Fibroblast of lung (primary cell): ENCODE measurements at regions not wholly inside any gene's neighbourhood (a gene's known extent, or its start where the extent isn't known, plus 50 kb on each side); places are given as distances from the start of the nearest gene placed in this dataset.

Experiments used
- DNase-seq, 2 donors: peaks; one replicate each; pipeline versions ENCODE4 v3.0.0 to v3.0.0-alpha.2; 2010; ENCODE audit warnings: low read depth in 2 of 2
- H2AFZ ChIP-seq: 2 replicates; pipeline ENCODE4 v1.5.1; 2012; ENCODE audit warnings: low read length, control low read depth, inconsistent platforms
- H3K27ac ChIP-seq: 2 replicates; pipeline ENCODE4 v1.5.1; 2011; ENCODE audit warnings: low read length, control low read depth; ENCODE audit not compliant: insufficient read depth
- H3K27me3 ChIP-seq: 2 replicates; pipeline ENCODE4 v1.5.1; 2011; ENCODE audit warnings: mild to moderate bottlenecking, low read length; ENCODE audit not compliant: control insufficient read depth, insufficient read depth
- H3K36me3 ChIP-seq: 2 replicates; pipeline ENCODE4 v1.5.1; 2011; ENCODE audit warnings: low read length; ENCODE audit not compliant: control insufficient read depth, insufficient read depth
- H3K4me1 ChIP-seq: 2 replicates; pipeline ENCODE4 v1.5.1; 2011; ENCODE audit warnings: low read length; ENCODE audit not compliant: control insufficient read depth, insufficient read depth; ENCODE audit errors: extremely low read depth
- H3K4me2 ChIP-seq: 2 replicates; pipeline ENCODE4 v1.5.1; 2011; ENCODE audit warnings: low read length, control low read depth; ENCODE audit not compliant: insufficient read depth; ENCODE audit errors: extremely low read depth
- H3K4me3 ChIP-seq, 4 experiments: fragments of 200-600 bp in 1 of 4; sonication (generic) in 1 of 4; replicated peaks in 1 of 4; 2 replicates each; pipeline ENCODE4 v1.5.1; 2011 to 2016; ENCODE audit warnings: low read length in 4 of 4, low read depth in 3 of 4, mild to moderate bottlenecking in 3 of 4, control low read depth in 2 of 4, inconsistent platforms in 1 of 4, mixed read lengths in 1 of 4; ENCODE audit not compliant: insufficient read depth in 1 of 4; ENCODE audit errors: control extremely low read depth in 1 of 4
- H3K79me2 ChIP-seq: 2 replicates; pipeline ENCODE4 v1.5.1; 2012; ENCODE audit warnings: mild to moderate bottlenecking, low read length, inconsistent platforms; ENCODE audit not compliant: control insufficient read depth, insufficient read depth
- H3K9ac ChIP-seq: 2 replicates; pipeline ENCODE4 v1.5.1; 2011; ENCODE audit warnings: mild to moderate bottlenecking, low read length, control low read depth; ENCODE audit not compliant: insufficient read depth
- H3K9me3 ChIP-seq: 2 replicates; pipeline ENCODE4 v1.5.1; 2012; ENCODE audit warnings: low read depth, low read length; ENCODE audit not compliant: control insufficient read depth, insufficient read depth
- H4K20me1 ChIP-seq: 2 replicates; pipeline ENCODE4 v1.5.1; 2011; ENCODE audit warnings: low read length; ENCODE audit not compliant: control insufficient read depth, insufficient read depth; ENCODE audit errors: extremely low read depth
- EZH2 ChIP-seq: IDR thresholded peaks from 2 replicates; pipeline ENCODE4 v1.5.1; 2012; ENCODE audit warnings: low read length, control low read depth, mild to moderate bottlenecking; ENCODE audit errors: missing control alignments
- TF ChIP-seq, protein P1 (sequence below), 2 donors: IDR thresholded peaks in 1 of 2; conservative IDR thresholded peaks in 1 of 2; 1 replicate in 1 of 2; 2 replicates in 1 of 2; pipeline ENCODE4 v1.5.1; 2011 to 2012; ENCODE audit warnings: low read length in 2 of 2, control low read depth in 1 of 2, inconsistent platforms in 1 of 2, low read depth in 1 of 2, mild to moderate bottlenecking in 1 of 2

DNA sequence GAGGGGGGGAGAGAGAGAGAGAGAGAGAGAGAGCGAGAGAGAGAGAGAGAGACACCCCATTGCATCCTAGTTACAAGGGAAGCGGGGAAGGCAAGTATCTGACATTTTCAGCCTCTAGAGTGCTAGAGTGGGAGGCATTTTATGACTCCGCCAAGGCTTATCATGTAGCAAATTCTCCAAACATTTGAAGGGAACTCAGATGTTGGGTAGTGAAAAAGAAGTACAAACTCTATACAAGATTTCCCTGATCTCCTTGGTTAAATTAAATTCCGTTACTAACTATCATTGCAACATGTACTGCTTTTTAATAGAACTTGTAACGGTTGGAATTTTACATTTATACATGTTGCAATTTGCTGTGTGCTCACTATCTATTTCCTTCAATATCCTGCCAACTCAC, 83.4 kb upstream of the FAM3C start:
- TF ChIP-seq EZH2: no peak
- TF ChIP-seq, protein P1, sequence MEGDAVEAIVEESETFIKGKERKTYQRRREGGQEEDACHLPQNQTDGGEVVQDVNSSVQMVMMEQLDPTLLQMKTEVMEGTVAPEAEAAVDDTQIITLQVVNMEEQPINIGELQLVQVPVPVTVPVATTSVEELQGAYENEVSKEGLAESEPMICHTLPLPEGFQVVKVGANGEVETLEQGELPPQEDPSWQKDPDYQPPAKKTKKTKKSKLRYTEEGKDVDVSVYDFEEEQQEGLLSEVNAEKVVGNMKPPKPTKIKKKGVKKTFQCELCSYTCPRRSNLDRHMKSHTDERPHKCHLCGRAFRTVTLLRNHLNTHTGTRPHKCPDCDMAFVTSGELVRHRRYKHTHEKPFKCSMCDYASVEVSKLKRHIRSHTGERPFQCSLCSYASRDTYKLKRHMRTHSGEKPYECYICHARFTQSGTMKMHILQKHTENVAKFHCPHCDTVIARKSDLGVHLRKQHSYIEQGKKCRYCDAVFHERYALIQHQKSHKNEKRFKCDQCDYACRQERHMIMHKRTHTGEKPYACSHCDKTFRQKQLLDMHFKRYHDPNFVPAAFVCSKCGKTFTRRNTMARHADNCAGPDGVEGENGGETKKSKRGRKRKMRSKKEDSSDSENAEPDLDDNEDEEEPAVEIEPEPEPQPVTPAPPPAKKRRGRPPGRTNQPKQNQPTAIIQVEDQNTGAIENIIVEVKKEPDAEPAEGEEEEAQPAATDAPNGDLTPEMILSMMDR (conservative IDR thresholded peaks at IDR 0.05 in 1 of 2, IDR thresholded peaks at IDR 0.05 in 1 of 2; ENCODE audit: low read depth in 1 of 2, low read length in 2 of 2): no peak
- Histone ChIP-seq H2AFZ (no peak overlapping the region), H3K4me1 (no peaks in the 10 kb centered on the region), H3K27ac (no peak overlapping the region), H3K27me3 (no peaks in the 10 kb centered on the region), H3K36me3 (no peaks in the 10 kb centered on the region), H3K9ac (no peak overlapping the region), H3K9me3 (no peaks in the 10 kb centered on the region), H3K4me3 (no peak overlapping the region), H3K4me2 (no peak overlapping the region), H4K20me1 (no peaks in the 10 kb centered on the region), H3K79me2 (no peaks in the 10 kb centered on the region)
- DNase-seq: no peak

DNA sequence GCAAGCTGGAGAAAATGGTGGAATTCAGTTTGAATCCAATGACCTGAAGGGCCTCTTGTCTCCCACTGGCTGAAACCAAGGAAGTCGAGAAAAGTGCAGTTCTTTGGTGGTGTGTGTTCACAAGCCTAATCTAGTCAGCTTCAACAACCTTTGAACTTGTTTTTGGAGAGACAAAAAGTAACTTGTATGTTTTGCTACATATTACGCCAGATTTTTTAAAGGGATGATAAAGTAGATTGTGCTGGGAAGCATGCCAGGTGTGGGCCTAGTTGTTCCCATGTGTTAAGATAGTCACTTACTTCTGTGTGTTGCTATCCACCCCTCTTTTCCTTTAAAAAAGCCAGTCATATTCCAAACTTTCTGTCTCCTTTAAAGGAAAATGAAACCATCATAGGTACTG, 79.7 kb upstream of the FAM3C start:
- H2AFZ ChIP-seq: no peak overlapping the region
- no peak overlapping the region for H3K27ac ChIP-seq
- TF ChIP-seq, protein P1 (conservative IDR thresholded peaks at IDR 0.05 in 1 of 2, IDR thresholded peaks at IDR 0.05 in 1 of 2; ENCODE audit: low read depth in 1 of 2, low read length in 2 of 2): no peak
- TF ChIP-seq EZH2: no peak
- H3K9ac ChIP-seq: no peak overlapping the region
- peak; percentile 15 to 35 for DNase-seq
- H3K9me3 ChIP-seq: no peaks in the 10 kb centered on the region
- no peaks in the 10 kb centered on the region for H3K79me2 ChIP-seq
- no peaks in the 10 kb centered on the region for H3K4me1 ChIP-seq
- no peak overlapping the region for H3K4me2 ChIP-seq
- no peaks in the 10 kb centered on the region for H3K36me3 ChIP-seq
- no peaks in the 10 kb centered on the region for H4K20me1 ChIP-seq
- H3K27me3 ChIP-seq: no peaks in the 10 kb centered on the region
- no peak overlapping the region for H3K4me3 ChIP-seq

DNA sequence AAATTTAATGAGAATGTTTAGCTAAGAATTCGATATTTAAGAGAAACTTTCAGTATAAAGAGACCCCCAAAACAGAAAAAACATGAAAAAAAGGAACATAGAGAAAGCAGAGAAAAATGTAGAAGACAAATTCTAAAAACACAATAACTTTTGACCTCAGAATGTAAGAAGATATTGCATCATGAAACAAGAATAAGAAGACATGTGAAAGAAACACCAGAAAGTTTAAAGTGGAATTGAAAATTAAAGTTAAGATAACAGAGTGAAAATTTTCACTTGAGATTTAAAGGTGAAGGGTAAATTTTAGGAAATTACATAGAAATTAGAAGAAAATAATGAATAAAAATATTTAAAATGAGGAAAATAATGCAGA, 78.2 kb upstream of the FAM3C start:
- H3K36me3 ChIP-seq: no peaks in the 10 kb centered on the region
- no peak overlapping the region for H3K4me2 ChIP-seq
- TF ChIP-seq, protein P1 (conservative IDR thresholded peaks at IDR 0.05 in 1 of 2, IDR thresholded peaks at IDR 0.05 in 1 of 2; ENCODE audit: low read depth in 1 of 2, low read length in 2 of 2): no peak
- no peak for TF ChIP-seq EZH2
- no peaks in the 10 kb centered on the region for H3K27me3 ChIP-seq
- no peaks in the 10 kb centered on the region for H3K79me2 ChIP-seq
- no peak overlapping the region for H3K9ac ChIP-seq
- no peak for DNase-seq
- no peaks in the 10 kb centered on the region for H4K20me1 ChIP-seq
- no peak overlapping the region for H3K27ac ChIP-seq
- no peaks in the 10 kb centered on the region for H3K9me3 ChIP-seq
- no peak overlapping the region for H3K4me3 ChIP-seq
- H2AFZ ChIP-seq: no peak overlapping the region
- no peaks in the 10 kb centered on the region for H3K4me1 ChIP-seq
